ENCODE measurements at regions not wholly inside any gene's neighbourhood (a gene's known extent, or its start where the extent isn't known, plus 50 kb on each side); places are given as distances from the start of the nearest gene placed in this dataset.
"Not testable (repeated sequence)": the region's sequence is repeated elsewhere in the genome, so short reads cannot be mapped to it uniquely, and the experiment has no call there.

DNA sequence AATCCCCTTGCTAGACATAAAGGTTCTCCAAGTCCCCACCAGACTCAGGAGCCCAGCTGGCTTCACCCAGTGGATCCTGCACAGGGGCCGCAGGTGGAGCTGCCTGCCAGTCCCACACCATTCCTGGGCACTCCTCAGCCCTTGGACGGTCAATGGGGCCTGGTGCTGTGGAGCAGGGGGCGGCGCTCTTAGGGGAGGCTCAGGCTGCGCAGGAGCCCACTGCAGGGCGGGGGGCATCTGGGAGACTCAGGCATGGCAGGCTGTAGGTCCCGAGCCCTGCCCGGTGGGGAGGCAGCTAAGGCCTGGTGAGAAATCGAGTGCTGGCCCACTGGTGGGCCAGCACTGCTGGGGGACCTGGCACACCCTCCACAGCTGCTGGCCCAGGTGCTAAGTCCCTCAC is 75.1 kb upstream of the TBC1D5 start:
- ChIA-PET POLR2A (no interaction called here), CTCF (no interaction called here)
- TF ChIP-seq NFATC4 (CRISPR knock-in tag; IDR thresholded peaks at IDR 0.05) = no peak
- Mint-ChIP-seq H3K4me1 (no peaks in the 10 kb centered on the region), H3K27me3 (ENCODE audit: low read depth) (no peaks in the 10 kb centered on the region), H3K9me3 (peaks cover 21% of the 10 kb centered on the region), H3K36me3 (peaks cover 12% of the 10 kb centered on the region), H3K27ac (no peak overlapping the region), H3K4me3 (no peak overlapping the region)
- ATAC-seq = no peak
- DNase-seq (ENCODE audit: low spot score) = no peak

DNA sequence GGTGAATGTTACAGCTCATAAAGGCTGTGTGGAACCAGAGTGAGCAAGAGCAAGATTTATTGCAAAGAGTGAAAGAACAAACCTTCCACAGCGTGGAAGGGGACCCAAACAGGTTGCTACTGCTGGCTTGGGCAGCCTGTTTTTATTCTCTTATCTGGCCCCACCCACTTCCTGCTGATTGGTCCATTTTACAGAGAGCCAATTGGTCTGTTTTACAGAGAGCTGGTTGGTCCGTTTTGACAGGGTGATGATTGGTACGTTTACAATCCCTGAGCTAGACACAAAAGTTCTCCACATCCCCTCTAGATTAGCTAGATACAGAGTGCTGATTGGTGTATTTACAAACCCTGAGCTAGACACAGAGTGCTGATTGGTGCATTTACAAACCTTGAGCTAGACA is 74.4 kb upstream of the TBC1D5 start:
- TF ChIP-seq NFYB (CRISPR knock-in tag; conservative IDR thresholded peaks at IDR 0.05; ENCODE audit: low read depth) = 0 out of 2 replicates have a peak, but pooled peaks have one; percentile 22
- H3K4me3 Mint-ChIP-seq; CTCF ChIA-PET; H3K27me3 Mint-ChIP-seq (ENCODE audit: low read depth); H3K4me1 Mint-ChIP-seq; POLR2A ChIA-PET; ATAC-seq; H3K27ac Mint-ChIP-seq; DNase-seq (ENCODE audit: low spot score): not testable (repeated sequence)
- peaks cover 21% of the 10 kb centered on the region for H3K9me3 Mint-ChIP-seq
- peaks cover 12% of the 10 kb centered on the region for H3K36me3 Mint-ChIP-seq

DNA sequence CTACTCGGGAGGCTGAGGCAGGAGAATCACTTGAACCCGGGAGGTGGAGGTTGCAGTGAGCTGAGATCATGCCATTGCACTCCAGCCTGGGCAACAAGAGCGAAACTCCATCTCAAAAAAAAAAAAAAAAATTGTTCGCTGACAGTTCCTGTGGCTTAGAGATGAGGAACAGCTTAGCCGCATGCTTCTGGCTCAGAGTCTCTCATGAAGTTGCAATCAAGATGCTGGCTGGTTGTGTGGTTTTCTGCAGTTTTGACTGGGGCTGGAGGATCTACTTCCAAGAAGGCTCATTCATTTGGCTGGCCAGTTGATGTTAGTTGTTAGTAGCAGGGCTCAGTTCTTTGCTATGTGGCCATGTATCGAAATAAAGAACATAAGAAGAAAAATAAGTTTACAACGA is 69.9 kb upstream of the TBC1D5 start:
- ATAC-seq; H3K27me3 Mint-ChIP-seq (ENCODE audit: low read depth); H3K36me3 Mint-ChIP-seq; DNase-seq (ENCODE audit: low spot score); H3K4me1 Mint-ChIP-seq; CTCF ChIA-PET; H3K27ac Mint-ChIP-seq; POLR2A ChIA-PET; H3K4me3 Mint-ChIP-seq: not testable (repeated sequence)
- peaks cover 13% of the 10 kb centered on the region for H3K9me3 Mint-ChIP-seq

DNA sequence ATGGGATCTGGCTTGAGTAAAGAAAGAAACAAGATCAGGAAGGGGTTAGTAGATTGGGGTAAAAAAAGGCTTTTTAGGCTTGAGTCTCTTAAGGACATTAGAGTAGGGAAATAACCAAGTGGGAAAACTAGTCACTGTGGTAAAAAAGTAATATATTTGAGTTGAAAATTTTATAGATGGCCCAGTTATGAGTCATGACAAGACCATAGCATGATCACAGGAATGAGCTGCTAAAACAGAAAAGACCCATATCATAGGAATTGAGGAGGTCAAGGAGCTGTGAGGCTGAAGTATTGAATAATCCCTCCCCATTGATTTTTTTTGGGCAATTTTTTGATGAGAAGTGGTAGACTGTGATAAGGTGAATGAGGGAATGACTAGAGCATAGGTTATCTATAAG is 69.2 kb upstream of the TBC1D5 start:
- H3K4me1 Mint-ChIP-seq = peaks cover 5% of the 10 kb centered on the region; the same call in 1 of the 2 replicates
- DNase-seq (ENCODE audit: low spot score) (no peak), ATAC-seq (no peak)
- TF ChIP-seq ZNF219 (CRISPR knock-in tag; IDR thresholded peaks at IDR 0.05; ENCODE audit: borderline replicate concordance) (no peak), MXD4 (CRISPR knock-in tag; IDR thresholded peaks at IDR 0.05; ENCODE audit: borderline replicate concordance) (no peak), JAZF1 (CRISPR knock-in tag; IDR thresholded peaks at IDR 0.05) (no peak), MYBL2 (CRISPR knock-in tag; IDR thresholded peaks at IDR 0.05) (no peak), SP1 (CRISPR knock-in tag; conservative IDR thresholded peaks at IDR 0.05) (no peak), FOXP1 (CRISPR knock-in tag; IDR thresholded peaks at IDR 0.05; ENCODE audit: borderline replicate concordance) (no peak)
- TF ChIP-seq, protein P1, sequence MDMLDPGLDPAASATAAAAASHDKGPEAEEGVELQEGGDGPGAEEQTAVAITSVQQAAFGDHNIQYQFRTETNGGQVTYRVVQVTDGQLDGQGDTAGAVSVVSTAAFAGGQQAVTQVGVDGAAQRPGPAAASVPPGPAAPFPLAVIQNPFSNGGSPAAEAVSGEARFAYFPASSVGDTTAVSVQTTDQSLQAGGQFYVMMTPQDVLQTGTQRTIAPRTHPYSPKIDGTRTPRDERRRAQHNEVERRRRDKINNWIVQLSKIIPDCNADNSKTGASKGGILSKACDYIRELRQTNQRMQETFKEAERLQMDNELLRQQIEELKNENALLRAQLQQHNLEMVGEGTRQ (CRISPR knock-in tag; IDR thresholded peaks at IDR 0.05) = no peak
- TF ChIP-seq, protein P2, sequence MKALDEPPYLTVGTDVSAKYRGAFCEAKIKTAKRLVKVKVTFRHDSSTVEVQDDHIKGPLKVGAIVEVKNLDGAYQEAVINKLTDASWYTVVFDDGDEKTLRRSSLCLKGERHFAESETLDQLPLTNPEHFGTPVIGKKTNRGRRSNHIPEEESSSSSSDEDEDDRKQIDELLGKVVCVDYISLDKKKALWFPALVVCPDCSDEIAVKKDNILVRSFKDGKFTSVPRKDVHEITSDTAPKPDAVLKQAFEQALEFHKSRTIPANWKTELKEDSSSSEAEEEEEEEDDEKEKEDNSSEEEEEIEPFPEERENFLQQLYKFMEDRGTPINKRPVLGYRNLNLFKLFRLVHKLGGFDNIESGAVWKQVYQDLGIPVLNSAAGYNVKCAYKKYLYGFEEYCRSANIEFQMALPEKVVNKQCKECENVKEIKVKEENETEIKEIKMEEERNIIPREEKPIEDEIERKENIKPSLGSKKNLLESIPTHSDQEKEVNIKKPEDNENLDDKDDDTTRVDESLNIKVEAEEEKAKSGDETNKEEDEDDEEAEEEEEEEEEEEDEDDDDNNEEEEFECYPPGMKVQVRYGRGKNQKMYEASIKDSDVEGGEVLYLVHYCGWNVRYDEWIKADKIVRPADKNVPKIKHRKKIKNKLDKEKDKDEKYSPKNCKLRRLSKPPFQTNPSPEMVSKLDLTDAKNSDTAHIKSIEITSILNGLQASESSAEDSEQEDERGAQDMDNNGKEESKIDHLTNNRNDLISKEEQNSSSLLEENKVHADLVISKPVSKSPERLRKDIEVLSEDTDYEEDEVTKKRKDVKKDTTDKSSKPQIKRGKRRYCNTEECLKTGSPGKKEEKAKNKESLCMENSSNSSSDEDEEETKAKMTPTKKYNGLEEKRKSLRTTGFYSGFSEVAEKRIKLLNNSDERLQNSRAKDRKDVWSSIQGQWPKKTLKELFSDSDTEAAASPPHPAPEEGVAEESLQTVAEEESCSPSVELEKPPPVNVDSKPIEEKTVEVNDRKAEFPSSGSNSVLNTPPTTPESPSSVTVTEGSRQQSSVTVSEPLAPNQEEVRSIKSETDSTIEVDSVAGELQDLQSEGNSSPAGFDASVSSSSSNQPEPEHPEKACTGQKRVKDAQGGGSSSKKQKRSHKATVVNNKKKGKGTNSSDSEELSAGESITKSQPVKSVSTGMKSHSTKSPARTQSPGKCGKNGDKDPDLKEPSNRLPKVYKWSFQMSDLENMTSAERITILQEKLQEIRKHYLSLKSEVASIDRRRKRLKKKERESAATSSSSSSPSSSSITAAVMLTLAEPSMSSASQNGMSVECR (CRISPR knock-in tag; IDR thresholded peaks at IDR 0.05; ENCODE audit: borderline replicate concordance) = no peak
- TF ChIP-seq, protein P3, sequence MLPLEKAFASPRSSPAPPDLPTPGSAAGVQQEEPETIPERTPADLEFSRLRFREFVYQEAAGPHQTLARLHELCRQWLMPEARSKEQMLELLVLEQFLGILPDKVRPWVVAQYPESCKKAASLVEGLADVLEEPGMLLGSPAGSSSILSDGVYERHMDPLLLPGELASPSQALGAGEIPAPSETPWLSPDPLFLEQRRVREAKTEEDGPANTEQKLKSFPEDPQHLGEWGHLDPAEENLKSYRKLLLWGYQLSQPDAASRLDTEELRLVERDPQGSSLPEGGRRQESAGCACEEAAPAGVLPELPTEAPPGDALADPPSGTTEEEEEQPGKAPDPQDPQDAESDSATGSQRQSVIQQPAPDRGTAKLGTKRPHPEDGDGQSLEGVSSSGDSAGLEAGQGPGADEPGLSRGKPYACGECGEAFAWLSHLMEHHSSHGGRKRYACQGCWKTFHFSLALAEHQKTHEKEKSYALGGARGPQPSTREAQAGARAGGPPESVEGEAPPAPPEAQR (CRISPR knock-in tag; IDR thresholded peaks at IDR 0.05) = no peak
- TF ChIP-seq, protein P4, sequence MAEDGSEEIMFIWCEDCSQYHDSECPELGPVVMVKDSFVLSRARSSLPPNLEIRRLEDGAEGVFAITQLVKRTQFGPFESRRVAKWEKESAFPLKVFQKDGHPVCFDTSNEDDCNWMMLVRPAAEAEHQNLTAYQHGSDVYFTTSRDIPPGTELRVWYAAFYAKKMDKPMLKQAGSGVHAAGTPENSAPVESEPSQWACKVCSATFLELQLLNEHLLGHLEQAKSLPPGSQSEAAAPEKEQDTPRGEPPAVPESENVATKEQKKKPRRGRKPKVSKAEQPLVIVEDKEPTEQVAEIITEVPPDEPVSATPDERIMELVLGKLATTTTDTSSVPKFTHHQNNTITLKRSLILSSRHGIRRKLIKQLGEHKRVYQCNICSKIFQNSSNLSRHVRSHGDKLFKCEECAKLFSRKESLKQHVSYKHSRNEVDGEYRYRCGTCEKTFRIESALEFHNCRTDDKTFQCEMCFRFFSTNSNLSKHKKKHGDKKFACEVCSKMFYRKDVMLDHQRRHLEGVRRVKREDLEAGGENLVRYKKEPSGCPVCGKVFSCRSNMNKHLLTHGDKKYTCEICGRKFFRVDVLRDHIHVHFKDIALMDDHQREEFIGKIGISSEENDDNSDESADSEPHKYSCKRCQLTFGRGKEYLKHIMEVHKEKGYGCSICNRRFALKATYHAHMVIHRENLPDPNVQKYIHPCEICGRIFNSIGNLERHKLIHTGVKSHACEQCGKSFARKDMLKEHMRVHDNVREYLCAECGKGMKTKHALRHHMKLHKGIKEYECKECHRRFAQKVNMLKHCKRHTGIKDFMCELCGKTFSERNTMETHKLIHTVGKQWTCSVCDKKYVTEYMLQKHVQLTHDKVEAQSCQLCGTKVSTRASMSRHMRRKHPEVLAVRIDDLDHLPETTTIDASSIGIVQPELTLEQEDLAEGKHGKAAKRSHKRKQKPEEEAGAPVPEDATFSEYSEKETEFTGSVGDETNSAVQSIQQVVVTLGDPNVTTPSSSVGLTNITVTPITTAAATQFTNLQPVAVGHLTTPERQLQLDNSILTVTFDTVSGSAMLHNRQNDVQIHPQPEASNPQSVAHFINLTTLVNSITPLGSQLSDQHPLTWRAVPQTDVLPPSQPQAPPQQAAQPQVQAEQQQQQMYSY (CRISPR knock-in tag; IDR thresholded peaks at IDR 0.05) = no peak
- TF ChIP-seq, protein P5, sequence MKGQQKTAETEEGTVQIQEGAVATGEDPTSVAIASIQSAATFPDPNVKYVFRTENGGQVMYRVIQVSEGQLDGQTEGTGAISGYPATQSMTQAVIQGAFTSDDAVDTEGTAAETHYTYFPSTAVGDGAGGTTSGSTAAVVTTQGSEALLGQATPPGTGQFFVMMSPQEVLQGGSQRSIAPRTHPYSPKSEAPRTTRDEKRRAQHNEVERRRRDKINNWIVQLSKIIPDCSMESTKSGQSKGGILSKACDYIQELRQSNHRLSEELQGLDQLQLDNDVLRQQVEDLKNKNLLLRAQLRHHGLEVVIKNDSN (CRISPR knock-in tag; IDR thresholded peaks at IDR 0.05) = no peak
- ChIA-PET CTCF (interaction anchor here (0.9 kb wide), 1 partner anchor 35 kb away, joined by 3 read pairs; no protein-coding TSS in a partner anchor), POLR2A (no interaction called here)
- H3K36me3 Mint-ChIP-seq = peaks cover 6% of the 10 kb centered on the region; the same call in 1 of the 2 replicates
- peaks cover 7% of the 10 kb centered on the region for H3K9me3 Mint-ChIP-seq
- H3K4me3 Mint-ChIP-seq = no peak overlapping the region
- no peak overlapping the region for H3K27ac Mint-ChIP-seq
- H3K27me3 Mint-ChIP-seq (ENCODE audit: low read depth) = no peaks in the 10 kb centered on the region

Data from WTC11 (cell line).